SK-N-SH (cell line): ENCODE measurements at regions not wholly inside any gene's neighbourhood (a gene's known extent, or its start where the extent isn't known, plus 50 kb on each side); places are given as distances from the start of the nearest gene placed in this dataset.

Source experiments
- CTCF ChIA-PET: fragments of 300-600, 350-600 bp; formaldehyde crosslinking; extraction: SDS; loops from one replicate; lab custom pipeline; 2021; lab: Yijun Ruan, JAX
- POLR2A ChIA-PET: fragments of 350-600 bp; sonication (Branson Sonifier 250); formaldehyde crosslinking; extraction: SDS; loops from one replicate; lab custom pipeline; 2020; ENCODE audit warnings: antibody characterized with exemption, inconsistent platforms; lab: Yijun Ruan, JAX
- DNase-seq: peaks from one replicate; pipeline ENCODE4 v3.0.0; 2012
- H2AFZ ChIP-seq: fragments of 200-600 bp; sonication (generic); 2 replicates; pipeline ENCODE4 v1.8.1; 2016; ENCODE audit warnings: antibody characterized with exemption, mild to moderate bottlenecking, low read depth
- H3F3A ChIP-seq: fragments of 200-600 bp; sonication (generic); replicated peaks from 2 replicates; pipeline ENCODE3; 2016; ENCODE audit warnings: antibody characterized with exemption, mild to moderate bottlenecking; ENCODE audit not compliant: insufficient read depth
- H3K27ac ChIP-seq, 2 experiments: fragments of 200-500 bp in 1 of 2; fragments of 200-600 bp in 1 of 2; sonication (Bioruptor generic) in 1 of 2; sonication (generic), shearing (Covaris generic) in 1 of 2; 2 replicates each; pipeline versions ENCODE4 v1.5.1 to v1.6.1; 2014 to 2016; ENCODE audit warnings: low read depth in 2 of 2, inconsistent platforms in 1 of 2, low read length in 1 of 2, mild to moderate bottlenecking in 1 of 2, mixed read lengths in 1 of 2
- H3K27me3 ChIP-seq: fragments of 200-600 bp; sonication (generic), shearing (Covaris generic); 2 replicates; pipeline ENCODE4 v1.6.1; 2016; ENCODE audit warnings: mixed run types; ENCODE audit not compliant: insufficient read depth
- H3K36me3 ChIP-seq, 2 experiments: fragments of 200-500 bp in 1 of 2; fragments of 200-600 bp in 1 of 2; sonication (Bioruptor generic) in 1 of 2; sonication (generic) in 1 of 2; replicated peaks in 1 of 2; 2 replicates each; pipeline versions ENCODE3 to v1.5.1; 2014 to 2016; ENCODE audit warnings: low read length in 1 of 2, mild to moderate bottlenecking in 1 of 2; ENCODE audit not compliant: insufficient read depth in 2 of 2, control insufficient read depth in 1 of 2
- H3K4me1 ChIP-seq, 2 experiments: fragments of 200-500 bp in 1 of 2; fragments of 200-600 bp in 1 of 2; sonication (Bioruptor generic) in 1 of 2; sonication (generic), shearing (Covaris generic) in 1 of 2; 2 replicates each; pipeline versions ENCODE4 v1.5.1 to v1.6.1; 2014 to 2016; ENCODE audit warnings: low read depth in 1 of 2, low read length in 1 of 2, mixed run types in 1 of 2; ENCODE audit not compliant: insufficient read depth in 2 of 2, control insufficient read depth in 1 of 2
- H3K4me2 ChIP-seq: fragments of 200-600 bp; sonication (generic), shearing (Covaris generic); 2 replicates; pipeline ENCODE4 v1.6.1; 2017; ENCODE audit warnings: mixed run types
- H3K4me3 ChIP-seq, 2 experiments: fragments of 200-500 bp in 1 of 2; fragments of 200-600 bp in 1 of 2; sonication (Bioruptor generic) in 1 of 2; sonication (generic), shearing (Covaris generic) in 1 of 2; 2 replicates each; pipeline versions ENCODE4 v1.5.1 to v1.8.1; 2014 to 2016; ENCODE audit warnings: low read depth in 2 of 2, inconsistent platforms in 1 of 2, low read length in 1 of 2, mild to moderate bottlenecking in 1 of 2, mixed read lengths in 1 of 2, moderate library complexity in 1 of 2
- H3K79me2 ChIP-seq: fragments of 200-600 bp; sonication (generic); 2 replicates; pipeline ENCODE4 v1.8.1; 2017; ENCODE audit warnings: mild to moderate bottlenecking; ENCODE audit not compliant: insufficient read depth
- H3K9ac ChIP-seq: fragments of 200-600 bp; sonication (generic); 2 replicates; pipeline ENCODE4 v1.6.1; 2017; ENCODE audit warnings: mixed run types
- H3K9me2 ChIP-seq: fragments of 200-600 bp; sonication (generic); 2 replicates; pipeline ENCODE4 v1.6.1; 2017; ENCODE audit warnings: mixed run types
- H3K9me3 ChIP-seq: fragments of 200-600 bp; sonication (generic); 2 replicates; pipeline ENCODE4 v1.6.1; 2017; ENCODE audit warnings: mixed run types, mild to moderate bottlenecking, moderate library complexity
- H4K20me1 ChIP-seq: fragments of 200-600 bp; sonication (generic); 2 replicates; pipeline ENCODE4 v1.6.1; 2017; ENCODE audit warnings: mild to moderate bottlenecking, mixed run types; ENCODE audit not compliant: insufficient read depth
- EP300 ChIP-seq, 2 experiments: IDR thresholded peaks; 2 replicates each; pipeline versions ENCODE4 v1.4.0 to v1.6.1; 2012; ENCODE audit warnings: borderline replicate concordance in 1 of 2, low read depth in 1 of 2, low read length in 1 of 2
- EZH2phosphoT487 ChIP-seq: fragments of 200-600 bp; sonication (generic); IDR thresholded peaks from 2 replicates; pipeline ENCODE4 v1.6.1; 2017; ENCODE audit warnings: low read depth, mixed run types, mild to moderate bottlenecking, antibody characterized with exemption, moderate library complexity, borderline replicate concordance
- FOSL2 ChIP-seq: IDR thresholded peaks from 2 replicates; pipeline ENCODE4 v1.4.0; 2012; ENCODE audit warnings: low read depth, mild to moderate bottlenecking, moderate library complexity, borderline replicate concordance
- FOXJ3 ChIP-seq: sonication (generic); formaldehyde crosslinking; IDR thresholded peaks from 2 replicates; pipeline ENCODE4 v1.5.1; 2020; ENCODE audit warnings: mild to moderate bottlenecking, missing genetic modification reagents
- FOXM1 ChIP-seq: IDR thresholded peaks from 2 replicates; pipeline ENCODE4 v1.4.0; 2012; ENCODE audit warnings: low read depth, mild to moderate bottlenecking
- JUND ChIP-seq: IDR thresholded peaks from 2 replicates; pipeline ENCODE4 v1.4.0; 2012
- NFIC ChIP-seq: IDR thresholded peaks from 2 replicates; pipeline ENCODE4 v1.4.0; 2012; ENCODE audit warnings: borderline replicate concordance
- NRF1 ChIP-seq: IDR thresholded peaks from 2 replicates; pipeline ENCODE4 v1.6.1; 2012; ENCODE audit warnings: low read depth, mild to moderate bottlenecking, low read length
- POLR2AphosphoS5 ChIP-seq: IDR thresholded peaks from 2 replicates; pipeline ENCODE4 v1.6.1; 2012; ENCODE audit warnings: low read depth, low read length
- RAD21 ChIP-seq: IDR thresholded peaks from 2 replicates; pipeline ENCODE4 v1.6.1; 2012; ENCODE audit warnings: mild to moderate bottlenecking, low read length
- RCOR1 ChIP-seq: fragments of 150-350 bp; IDR thresholded peaks from 2 replicates; pipeline ENCODE4 v1.6.1; 2017; ENCODE audit warnings: antibody characterized with exemption, low read length
- RFX5 ChIP-seq: IDR thresholded peaks from 2 replicates; pipeline ENCODE4 v1.6.1; 2012; ENCODE audit warnings: mild to moderate bottlenecking, improper control_type of control experiment, low read length
- RXRA ChIP-seq: IDR thresholded peaks from 2 replicates; pipeline ENCODE4 v1.4.0; 2012; ENCODE audit warnings: low read depth, mild to moderate bottlenecking, borderline replicate concordance
- SIN3A ChIP-seq: IDR thresholded peaks from 2 replicates; pipeline ENCODE4 v1.6.1; 2012; ENCODE audit warnings: low read depth, mild to moderate bottlenecking, low read length, moderate library complexity, borderline replicate concordance
- SMC3 ChIP-seq: IDR thresholded peaks from 2 replicates; pipeline ENCODE4 v1.6.1; 2012; ENCODE audit warnings: low read depth, low read length, improper control_type of control experiment
- TEAD4 ChIP-seq: IDR thresholded peaks from 2 replicates; pipeline ENCODE4 v1.4.0; 2012; ENCODE audit warnings: mild to moderate bottlenecking, borderline replicate concordance; ENCODE audit not compliant: insufficient read depth
- YY1 ChIP-seq: IDR thresholded peaks from 2 replicates; pipeline ENCODE4 v1.4.0; 2012; ENCODE audit warnings: low read depth, mild to moderate bottlenecking
- WGBS: methylation state at CpG from one replicate; pipeline ENCODE4 v1.1.6; 2017; ENCODE audit warnings: low lambda C conversion rate; 5-methylcytosine and 5-hydroxymethylcytosine counted together
- TF ChIP-seq, protein P1 (sequence below): IDR thresholded peaks from 2 replicates; pipeline ENCODE4 v1.4.0; 2012; ENCODE audit warnings: low read depth, borderline replicate concordance
- TF ChIP-seq, protein P2 (sequence below): fragments of 150-350 bp; IDR thresholded peaks from 2 replicates; pipeline ENCODE4 v1.6.1; 2016; ENCODE audit warnings: mild to moderate bottlenecking, low read depth, low read length
- TF ChIP-seq, protein P3 (sequence below): IDR thresholded peaks from 2 replicates; pipeline ENCODE4; 2012
- TF ChIP-seq, protein P4 (sequence below): fragments of 150-350 bp; IDR thresholded peaks from 2 replicates; pipeline ENCODE4 v1.6.1; 2017; ENCODE audit warnings: antibody characterized with exemption, low read length, low read depth, borderline replicate concordance

GRCh38 chr15:47652328-47652727, 65.0 kb upstream of the SEMA6D start:
- H3K9me3 ChIP-seq, result no peaks in the 10 kb centered on the region

GRCh38 chr15:47652844-47653243, 64.5 kb upstream of the SEMA6D start:
- Histone ChIP-seq H3K9me2 (no peaks in the 10 kb centered on the region), H2AFZ (no peak overlapping the region), H3K9ac (no peak overlapping the region), H3K27me3 (no peaks in the 10 kb centered on the region), H3F3A (no peaks in the 10 kb centered on the region), H4K20me1 (no peaks in the 10 kb centered on the region), H3K4me3 (no peak overlapping the region), H3K4me2 (no peak overlapping the region), H3K9me3 (no peaks in the 10 kb centered on the region), H3K36me3 (no peaks in the 10 kb centered on the region), H3K4me1 (peaks cover 0 to 2% of the 10 kb centered on the region in 2 experiments; a peak in 1 of 4 replicates), H3K79me2 (no peaks in the 10 kb centered on the region), H3K27ac (no peak overlapping the region)
- ChIA-PET POLR2A (no interaction called here), CTCF (interaction anchor here (1.2 to 1.5 kb wide), 4 partner anchors 11 to 335 kb away, joined by 3 to 4 read pairs (median 4); no protein-coding TSS in a partner anchor)
- no peak for DNase-seq
- 29% methylated on average over 2 of the region's 2 CpGs for WGBS
- TF ChIP-seq, protein P1, sequence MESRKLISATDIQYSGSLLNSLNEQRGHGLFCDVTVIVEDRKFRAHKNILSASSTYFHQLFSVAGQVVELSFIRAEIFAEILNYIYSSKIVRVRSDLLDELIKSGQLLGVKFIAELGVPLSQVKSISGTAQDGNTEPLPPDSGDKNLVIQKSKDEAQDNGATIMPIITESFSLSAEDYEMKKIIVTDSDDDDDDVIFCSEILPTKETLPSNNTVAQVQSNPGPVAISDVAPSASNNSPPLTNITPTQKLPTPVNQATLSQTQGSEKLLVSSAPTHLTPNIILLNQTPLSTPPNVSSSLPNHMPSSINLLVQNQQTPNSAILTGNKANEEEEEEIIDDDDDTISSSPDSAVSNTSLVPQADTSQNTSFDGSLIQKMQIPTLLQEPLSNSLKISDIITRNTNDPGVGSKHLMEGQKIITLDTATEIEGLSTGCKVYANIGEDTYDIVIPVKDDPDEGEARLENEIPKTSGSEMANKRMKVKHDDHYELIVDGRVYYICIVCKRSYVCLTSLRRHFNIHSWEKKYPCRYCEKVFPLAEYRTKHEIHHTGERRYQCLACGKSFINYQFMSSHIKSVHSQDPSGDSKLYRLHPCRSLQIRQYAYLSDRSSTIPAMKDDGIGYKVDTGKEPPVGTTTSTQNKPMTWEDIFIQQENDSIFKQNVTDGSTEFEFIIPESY, result no peak
- TF ChIP-seq RCOR1, result no peak
- no peak for TF ChIP-seq NFIC
- no peak for TF ChIP-seq SIN3A
- no peak for TF ChIP-seq SMC3
- TF ChIP-seq POLR2AphosphoS5, result no peak
- TF ChIP-seq RAD21, result no peak
- TF ChIP-seq RXRA, result no peak
- no peak for TF ChIP-seq FOSL2
- no peak for TF ChIP-seq FOXJ3 (CRISPR knock-in tag)
- TF ChIP-seq, protein P2, sequence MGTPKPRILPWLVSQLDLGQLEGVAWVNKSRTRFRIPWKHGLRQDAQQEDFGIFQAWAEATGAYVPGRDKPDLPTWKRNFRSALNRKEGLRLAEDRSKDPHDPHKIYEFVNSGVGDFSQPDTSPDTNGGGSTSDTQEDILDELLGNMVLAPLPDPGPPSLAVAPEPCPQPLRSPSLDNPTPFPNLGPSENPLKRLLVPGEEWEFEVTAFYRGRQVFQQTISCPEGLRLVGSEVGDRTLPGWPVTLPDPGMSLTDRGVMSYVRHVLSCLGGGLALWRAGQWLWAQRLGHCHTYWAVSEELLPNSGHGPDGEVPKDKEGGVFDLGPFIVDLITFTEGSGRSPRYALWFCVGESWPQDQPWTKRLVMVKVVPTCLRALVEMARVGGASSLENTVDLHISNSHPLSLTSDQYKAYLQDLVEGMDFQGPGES, result no peak

More at GRCh38 chr15:47652328-47652727, 65.0 kb upstream of the SEMA6D start:
- no peak overlapping the region for H3K9ac ChIP-seq
- H3K36me3 ChIP-seq, result no peaks in the 10 kb centered on the region
- WGBS, result 56% methylated on average over 7 of the region's 7 CpGs
- H2AFZ ChIP-seq, result no peak overlapping the region
- H3K4me2 ChIP-seq, result no peak overlapping the region
- no peaks in the 10 kb centered on the region for H3K27me3 ChIP-seq
- TF ChIP-seq, protein P3, sequence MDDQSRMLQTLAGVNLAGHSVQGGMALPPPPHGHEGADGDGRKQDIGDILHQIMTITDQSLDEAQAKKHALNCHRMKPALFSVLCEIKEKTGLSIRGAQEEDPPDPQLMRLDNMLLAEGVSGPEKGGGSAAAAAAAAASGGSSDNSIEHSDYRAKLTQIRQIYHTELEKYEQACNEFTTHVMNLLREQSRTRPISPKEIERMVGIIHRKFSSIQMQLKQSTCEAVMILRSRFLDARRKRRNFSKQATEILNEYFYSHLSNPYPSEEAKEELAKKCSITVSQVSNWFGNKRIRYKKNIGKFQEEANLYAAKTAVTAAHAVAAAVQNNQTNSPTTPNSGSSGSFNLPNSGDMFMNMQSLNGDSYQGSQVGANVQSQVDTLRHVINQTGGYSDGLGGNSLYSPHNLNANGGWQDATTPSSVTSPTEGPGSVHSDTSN, result no peak
- TF ChIP-seq RXRA, result no peak
- TF ChIP-seq POLR2AphosphoS5, result no peak
- TF ChIP-seq EP300 (IDR thresholded peaks at IDR 0.05; ENCODE audit: borderline replicate concordance in 1 of 2, low read depth in 1 of 2, low read length in 1 of 2), result no peak
- TF ChIP-seq NFIC, result no peak
- TF ChIP-seq JUND, result no peak
- TF ChIP-seq NRF1, result no peak
- TF ChIP-seq FOSL2, result no peak
- no peak for TF ChIP-seq EZH2phosphoT487
- TF ChIP-seq FOXM1, result no peak
- no peak for TF ChIP-seq TEAD4
- no peak for TF ChIP-seq YY1
- TF ChIP-seq RFX5, result no peak
- TF ChIP-seq, protein P4, sequence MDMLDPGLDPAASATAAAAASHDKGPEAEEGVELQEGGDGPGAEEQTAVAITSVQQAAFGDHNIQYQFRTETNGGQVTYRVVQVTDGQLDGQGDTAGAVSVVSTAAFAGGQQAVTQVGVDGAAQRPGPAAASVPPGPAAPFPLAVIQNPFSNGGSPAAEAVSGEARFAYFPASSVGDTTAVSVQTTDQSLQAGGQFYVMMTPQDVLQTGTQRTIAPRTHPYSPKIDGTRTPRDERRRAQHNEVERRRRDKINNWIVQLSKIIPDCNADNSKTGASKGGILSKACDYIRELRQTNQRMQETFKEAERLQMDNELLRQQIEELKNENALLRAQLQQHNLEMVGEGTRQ, result no peak
- TF ChIP-seq RAD21, result no peak
- H3K27ac ChIP-seq, result no peak overlapping the region
- no peaks in the 10 kb centered on the region for H3K79me2 ChIP-seq
- H4K20me1 ChIP-seq, result no peaks in the 10 kb centered on the region
- no peaks in the 10 kb centered on the region for H3K9me2 ChIP-seq
- no peak for DNase-seq
- ChIA-PET CTCF (interaction anchor here (1.2 to 1.5 kb wide), 4 partner anchors 11 to 336 kb away, joined by 3 to 4 read pairs (median 4); no protein-coding TSS in a partner anchor), POLR2A (no interaction called here)
- peaks cover 0 to 2% of the 10 kb centered on the region in 2 experiments; a peak in 2 of 4 replicates for H3K4me1 ChIP-seq
- H3K4me3 ChIP-seq, result no peak overlapping the region
- no peaks in the 10 kb centered on the region for H3F3A ChIP-seq
